CD4-positive, alpha-beta T cell (primary cell): ENCODE measurements at regions not wholly inside any gene's neighbourhood (a gene's known extent, or its start where the extent isn't known, plus 50 kb on each side); places are given as distances from the start of the nearest gene placed in this dataset.

Source experiments
- ATAC-seq: fragments of 200-7000 bp; cut with Tn5 transposase; one replicate; pipeline ENCODE4 v1.10.0; 2022; ENCODE audit warnings: mild to moderate bottlenecking; ENCODE audit not compliant: poor library complexity
- CTCF ChIA-PET: fragments of 350-600 bp; sonication (Branson Sonifier 250); formaldehyde crosslinking; loops from one replicate; lab custom pipeline; 2021; ENCODE audit warnings: antibody characterized with exemption, inconsistent platforms; lab: Charles Lee
- POLR2A ChIA-PET: fragments of 350-600 bp; sonication (Branson Sonifier 250); formaldehyde crosslinking; loops from one replicate; lab custom pipeline; 2021; ENCODE audit warnings: antibody characterized with exemption, inconsistent platforms; lab: Charles Lee
- DNase-seq, 14 experiments: peaks; one replicate each; pipeline ENCODE4 v3.0.0-alpha.2; 2013 to 2020; ENCODE audit warnings: mixed read lengths in 2 of 14
- H3K27ac ChIP-seq, 2 donors: one replicate each; pipeline versions ENCODE4 v1.5.1 to v1.7.0; 2013; ENCODE audit warnings: low read length in 2 of 2, low read depth in 1 of 2, mild to moderate bottlenecking in 1 of 2
- H3K27me3 ChIP-seq, 2 experiments: 1 replicate in 1 of 2; 2 replicates in 1 of 2; pipeline versions ENCODE4 v1.6.1 to v1.7.0; 2013; ENCODE audit warnings: low read length in 2 of 2, control low read depth in 1 of 2, mild to moderate bottlenecking in 1 of 2, moderate library complexity in 1 of 2; ENCODE audit not compliant: insufficient read depth in 2 of 2, control insufficient read depth in 1 of 2
- H3K36me3 ChIP-seq: one replicate; pipeline ENCODE4 v1.6.1; 2013; ENCODE audit warnings: low read length, control low read depth; ENCODE audit not compliant: insufficient read depth
- H3K4me1 ChIP-seq: one replicate; pipeline ENCODE4 v1.6.1; 2013; ENCODE audit warnings: low read length, control low read depth; ENCODE audit not compliant: insufficient read depth
- H3K4me3 ChIP-seq: one replicate; pipeline ENCODE4 v1.5.1; 2013; ENCODE audit warnings: mild to moderate bottlenecking, low read length, moderate library complexity
- H3K9me3 ChIP-seq, 2 experiments: 1 replicate in 1 of 2; 2 replicates in 1 of 2; pipeline versions ENCODE4 v1.6.1 to v1.7.0; 2013; ENCODE audit warnings: low read length in 2 of 2, mild to moderate bottlenecking in 2 of 2, control low read depth in 1 of 2, moderate library complexity in 1 of 2; ENCODE audit not compliant: control insufficient read depth in 1 of 2, insufficient read depth in 1 of 2
- H3K27ac Mint-ChIP-seq: one replicate; pipeline ENCODE4 v1.8.0; 2020; ENCODE audit warnings: mixed read lengths
- H3K27me3 Mint-ChIP-seq: one replicate; pipeline ENCODE4 v1.8.0; 2021; ENCODE audit warnings: mixed read lengths
- H3K36me3 Mint-ChIP-seq: one replicate; pipeline ENCODE4 v1.8.0; 2021; ENCODE audit warnings: low read depth, mixed read lengths
- H3K4me1 Mint-ChIP-seq: one replicate; pipeline ENCODE4 v1.8.0; 2021; ENCODE audit warnings: low read depth, mixed read lengths
- H3K4me3 Mint-ChIP-seq: one replicate; pipeline ENCODE4 v1.8.0; 2020; ENCODE audit warnings: mild to moderate bottlenecking, mixed read lengths
- H3K9me3 Mint-ChIP-seq: one replicate; pipeline ENCODE4 v1.8.0; 2020; ENCODE audit warnings: mixed read lengths
- intact Hi-C, 2 experiments: fragments of 100-400 bp; cut with DNase I in 1 of 2; cut with micrococcal nuclease in 1 of 2; formaldehyde crosslinking; loops; one replicate each; pipeline versions ENCODE4 v1.15.1 to v1.9.0; 2023 to 2025; cut with DNase I, micrococcal nuclease
- TF ChIP-seq, protein P1 (sequence below): fragments of 200-600 bp; IDR thresholded peaks from one replicate; pipeline ENCODE4 v1.8.0; 2022; ENCODE audit warnings: antibody characterized with exemption, mild to moderate bottlenecking

- Histone ChIP-seq H3K4me3 (no peak overlapping the region), H3K4me1 (no peaks in the 10 kb centered on the region), H3K9me3 (peaks cover 0 to 4% of the 10 kb centered on the region in 2 experiments), H3K36me3 (no peaks in the 10 kb centered on the region), H3K27ac (no peak overlapping the region), H3K27me3 (no peaks in the 10 kb centered on the region)
- TF ChIP-seq, protein P1, sequence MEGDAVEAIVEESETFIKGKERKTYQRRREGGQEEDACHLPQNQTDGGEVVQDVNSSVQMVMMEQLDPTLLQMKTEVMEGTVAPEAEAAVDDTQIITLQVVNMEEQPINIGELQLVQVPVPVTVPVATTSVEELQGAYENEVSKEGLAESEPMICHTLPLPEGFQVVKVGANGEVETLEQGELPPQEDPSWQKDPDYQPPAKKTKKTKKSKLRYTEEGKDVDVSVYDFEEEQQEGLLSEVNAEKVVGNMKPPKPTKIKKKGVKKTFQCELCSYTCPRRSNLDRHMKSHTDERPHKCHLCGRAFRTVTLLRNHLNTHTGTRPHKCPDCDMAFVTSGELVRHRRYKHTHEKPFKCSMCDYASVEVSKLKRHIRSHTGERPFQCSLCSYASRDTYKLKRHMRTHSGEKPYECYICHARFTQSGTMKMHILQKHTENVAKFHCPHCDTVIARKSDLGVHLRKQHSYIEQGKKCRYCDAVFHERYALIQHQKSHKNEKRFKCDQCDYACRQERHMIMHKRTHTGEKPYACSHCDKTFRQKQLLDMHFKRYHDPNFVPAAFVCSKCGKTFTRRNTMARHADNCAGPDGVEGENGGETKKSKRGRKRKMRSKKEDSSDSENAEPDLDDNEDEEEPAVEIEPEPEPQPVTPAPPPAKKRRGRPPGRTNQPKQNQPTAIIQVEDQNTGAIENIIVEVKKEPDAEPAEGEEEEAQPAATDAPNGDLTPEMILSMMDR, result no peak
- no peaks in the 10 kb centered on the region for H3K27me3 Mint-ChIP-seq
- no peaks in the 10 kb centered on the region for H3K36me3 Mint-ChIP-seq
- POLR2A ChIA-PET, result no interaction called here
- no peaks in the 10 kb centered on the region for H3K4me1 Mint-ChIP-seq
- no peak for ATAC-seq
- H3K27ac Mint-ChIP-seq, result no peak overlapping the region
- intact Hi-C loops, result no loop called here
- H3K9me3 Mint-ChIP-seq, result peaks cover 9% of the 10 kb centered on the region
- DNase-seq, result no peak
- no peak overlapping the region for H3K4me3 Mint-ChIP-seq
- CTCF ChIA-PET, result no interaction called here
Observed at GRCh38 chr14:28280997-28281598, 485.5 kb upstream of the FOXG1 start.

DNA sequence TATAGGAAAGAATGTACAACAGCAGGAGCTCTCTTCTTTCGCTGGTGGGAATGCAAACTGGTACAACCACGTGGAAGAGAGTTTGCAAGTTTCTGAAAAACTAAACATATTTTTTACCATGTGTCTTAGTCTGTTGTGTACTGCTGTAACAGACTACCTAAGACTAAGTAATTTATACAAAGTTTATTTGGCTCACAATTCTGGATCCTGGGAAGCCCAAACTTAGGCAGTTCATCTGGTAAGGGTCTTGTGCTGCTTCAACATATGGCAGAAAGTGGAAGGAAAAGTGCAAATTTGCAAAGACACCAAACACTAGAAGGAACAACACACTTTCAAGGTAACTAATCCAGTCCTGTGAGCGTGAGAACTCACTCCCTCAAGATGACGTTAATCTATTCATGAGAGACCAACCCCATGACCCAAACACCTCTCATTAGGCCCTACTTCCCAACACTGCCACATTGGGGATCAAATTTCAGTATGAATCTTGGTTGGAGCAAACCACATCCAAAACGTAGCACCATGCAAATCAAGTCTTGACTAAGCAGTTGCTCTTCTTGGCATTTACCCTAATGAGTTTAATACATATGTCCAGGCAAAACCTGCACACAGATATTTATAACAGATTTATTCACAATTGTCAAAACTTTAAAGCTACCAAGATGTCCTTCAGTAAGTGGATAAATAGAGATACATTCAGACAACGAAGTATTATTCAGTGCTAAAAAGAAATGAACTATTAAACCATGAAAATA is 481.9 kb upstream of the FOXG1 start:
- no peaks in the 10 kb centered on the region for H3K9me3 ChIP-seq
- H3K4me1 ChIP-seq, result no peaks in the 10 kb centered on the region
- Mint-ChIP-seq H3K9me3 (peaks cover 10% of the 10 kb centered on the region), H3K36me3 (no peaks in the 10 kb centered on the region), H3K4me3 (no peak overlapping the region), H3K27ac (no peak overlapping the region), H3K4me1 (no peaks in the 10 kb centered on the region), H3K27me3 (no peaks in the 10 kb centered on the region)
- TF ChIP-seq, protein P1, result no peak
- H3K27ac ChIP-seq, result no peak overlapping the region
- CTCF ChIA-PET, result no interaction called here
- POLR2A ChIA-PET, result no interaction called here
- H3K27me3 ChIP-seq, result no peaks in the 10 kb centered on the region
- no peak overlapping the region for H3K4me3 ChIP-seq
- no peaks in the 10 kb centered on the region for H3K36me3 ChIP-seq
- ATAC-seq, result no peak
- DNase-seq, result no peak
- intact Hi-C loops, result no loop called here

DNA sequence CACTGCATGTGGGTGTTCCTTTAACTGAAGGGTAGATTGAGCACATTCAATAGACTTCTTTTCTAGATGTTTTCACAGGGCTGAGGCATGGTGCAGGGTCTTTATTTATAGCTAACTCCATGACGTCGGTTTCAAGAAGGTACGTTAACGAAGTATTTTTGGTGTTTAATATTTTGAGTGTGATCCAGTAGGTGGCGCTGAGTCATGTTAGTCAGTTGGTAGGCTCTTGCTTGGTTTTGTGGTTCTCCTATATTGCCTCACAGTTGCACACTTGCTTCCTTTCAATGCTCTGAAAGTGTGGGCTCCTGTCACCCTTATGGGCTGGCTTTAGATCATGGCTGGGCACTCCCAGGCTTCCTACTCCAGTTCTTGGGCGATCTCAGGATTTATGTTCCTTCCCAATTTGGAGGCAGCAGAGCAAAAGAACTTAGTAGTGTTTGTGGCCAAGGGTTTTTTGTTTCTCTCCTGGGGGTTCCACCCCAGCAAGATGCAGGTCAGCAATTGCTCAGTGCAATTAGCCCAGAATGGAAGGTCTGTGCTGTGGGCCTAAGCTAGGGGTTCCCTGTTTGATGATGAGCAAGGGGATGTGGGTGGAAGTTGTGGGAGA is 471.6 kb upstream of the FOXG1 start:
- ATAC-seq (no peak), DNase-seq (no peak)
- Histone ChIP-seq H3K9me3 (peaks cover 5 to 11% of the 10 kb centered on the region in 2 experiments), H3K36me3 (no peaks in the 10 kb centered on the region), H3K27ac (no peak overlapping the region), H3K27me3 (no peaks in the 10 kb centered on the region), H3K4me3 (no peak overlapping the region), H3K4me1 (no peaks in the 10 kb centered on the region)
- TF ChIP-seq, protein P1, result no peak
- Mint-ChIP-seq H3K9me3 (peaks cover 20% of the 10 kb centered on the region), H3K27ac (no peak overlapping the region), H3K36me3 (no peaks in the 10 kb centered on the region), H3K4me1 (no peaks in the 10 kb centered on the region), H3K27me3 (no peaks in the 10 kb centered on the region), H3K4me3 (no peak overlapping the region)
- intact Hi-C loops, result no loop called here
- CTCF ChIA-PET, result no interaction called here
- POLR2A ChIA-PET, result no interaction called here
